ENCODE measurements at regions not wholly inside any gene's neighbourhood (a gene's known extent, or its start where the extent isn't known, plus 50 kb on each side); places are given as distances from the start of the nearest gene placed in this dataset.

DNA sequence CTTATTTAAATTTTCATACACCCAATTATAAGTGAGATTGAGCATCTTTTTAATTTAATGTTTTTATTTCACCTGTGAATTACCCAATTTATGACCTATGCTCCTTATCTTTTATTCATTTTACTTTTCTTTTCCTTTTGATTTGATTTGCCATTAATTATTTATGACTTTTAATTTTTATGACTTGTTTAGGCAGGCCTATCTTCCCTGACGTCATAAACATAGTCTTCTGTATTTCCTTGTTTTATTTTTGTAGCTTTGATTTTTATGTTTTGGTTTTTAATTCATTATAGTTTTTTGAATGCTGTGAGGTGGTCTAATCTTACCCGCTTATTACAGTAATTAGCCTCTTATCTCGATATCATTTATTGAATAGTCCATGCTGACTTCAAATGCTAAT is 467.1 kb upstream of the FAR2 start:
- DNase-seq (ENCODE audit: low spot score) = no peak
- no peak for ATAC-seq
- intact Hi-C loops (cut with DNase I) = no loop called here

GRCh38 chr12:28683366-28683765 is 465.7 kb upstream of the FAR2 start:
- no peak for ATAC-seq
- intact Hi-C loops (cut with DNase I) = no loop called here

GRCh38 chr12:28689398-28690175 is 459.5 kb upstream of the FAR2 start:
- intact Hi-C loops (cut with DNase I) = no loop called here
- no peak for ATAC-seq

More at GRCh38 chr12:28683366-28683765, 465.7 kb upstream of the FAR2 start:
- no peak for DNase-seq (ENCODE audit: low spot score)

DNA sequence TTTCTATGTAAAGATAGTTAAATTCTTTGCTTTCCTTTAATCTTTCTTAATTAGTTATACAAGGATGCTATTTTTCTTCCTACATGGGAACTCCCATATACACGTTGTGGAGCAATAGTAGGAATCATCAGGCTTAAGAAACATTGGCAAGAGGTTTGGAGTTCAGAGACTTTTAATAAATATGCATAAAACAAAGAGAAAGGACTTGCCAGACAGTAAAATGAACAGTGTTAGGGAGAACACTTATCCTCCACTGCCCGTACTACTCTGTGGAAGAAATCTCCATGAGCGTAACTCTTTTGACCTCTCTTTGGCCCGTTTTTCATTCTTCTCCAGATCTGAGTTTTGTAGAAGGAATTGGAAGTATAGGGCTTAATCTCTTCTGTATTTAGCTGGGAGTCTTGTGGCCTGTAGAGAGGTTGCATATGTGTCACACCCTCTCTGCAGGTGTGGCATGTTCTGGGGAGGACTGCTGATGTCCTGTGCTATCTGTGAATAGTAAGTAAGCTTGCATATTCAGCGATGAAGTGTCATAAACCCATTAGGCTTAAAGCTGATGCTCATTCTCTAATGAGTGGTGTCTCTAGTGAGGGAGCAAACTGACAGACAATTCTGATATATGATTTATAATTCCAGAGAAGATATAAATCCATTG is 455.4 kb upstream of the FAR2 start:
- intact Hi-C loops (cut with DNase I) = no loop called here
- ATAC-seq (no peak), DNase-seq (ENCODE audit: low spot score) (no peak)

More at GRCh38 chr12:28689398-28690175, 459.5 kb upstream of the FAR2 start:
- DNase-seq (ENCODE audit: low spot score) = no peak

GRCh38 chr12:28698553-28698952 is 450.5 kb upstream of the FAR2 start:
- ATAC-seq (no peak), DNase-seq (ENCODE audit: low spot score) (no peak)
- intact Hi-C loops (cut with DNase I) = no loop called here

DNA sequence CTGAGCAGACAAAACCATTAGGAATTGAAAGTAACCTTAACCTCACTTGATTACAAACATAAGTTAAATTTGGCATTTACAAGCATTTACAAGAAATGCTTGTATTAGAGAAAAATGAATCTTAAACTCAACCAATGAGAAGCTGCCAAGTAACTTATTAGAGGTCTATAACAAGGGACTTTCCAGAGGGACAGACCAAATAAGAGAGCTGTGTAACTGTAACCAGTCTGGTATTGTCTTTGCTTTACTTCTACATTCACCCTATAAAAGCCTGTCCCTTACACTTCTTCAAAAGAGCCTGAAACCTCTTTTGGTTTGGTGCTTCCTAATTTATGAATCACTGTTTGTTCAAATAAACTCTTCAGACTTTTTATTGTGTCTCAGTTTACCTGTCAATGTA is 450.0 kb upstream of the FAR2 start:
- ATAC-seq (no peak), DNase-seq (ENCODE audit: low spot score) (no peak)
- intact Hi-C loops (cut with DNase I) = no loop called here

DNA sequence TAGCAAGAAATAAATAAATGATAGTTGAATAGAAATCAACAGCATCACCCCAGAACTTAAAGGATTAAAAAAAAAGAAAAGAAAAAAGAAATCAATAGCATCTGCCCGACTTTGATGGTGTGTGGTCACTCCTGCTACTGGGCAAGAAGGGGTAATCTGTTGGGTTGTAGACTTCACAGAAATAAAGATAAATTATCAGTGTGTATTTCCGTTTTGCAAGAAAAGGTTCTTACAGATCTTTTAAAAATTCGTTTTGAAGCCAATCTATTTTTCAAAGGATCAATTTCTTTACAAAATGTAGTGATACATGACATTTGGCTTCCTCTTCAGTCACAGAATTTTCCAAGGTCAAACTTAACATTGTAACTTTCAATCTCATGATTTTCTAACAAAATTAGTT is 448.9 kb upstream of the FAR2 start:
- ATAC-seq (no peak), DNase-seq (ENCODE audit: low spot score) (no peak)
- intact Hi-C loops (cut with DNase I) = no loop called here

DNA sequence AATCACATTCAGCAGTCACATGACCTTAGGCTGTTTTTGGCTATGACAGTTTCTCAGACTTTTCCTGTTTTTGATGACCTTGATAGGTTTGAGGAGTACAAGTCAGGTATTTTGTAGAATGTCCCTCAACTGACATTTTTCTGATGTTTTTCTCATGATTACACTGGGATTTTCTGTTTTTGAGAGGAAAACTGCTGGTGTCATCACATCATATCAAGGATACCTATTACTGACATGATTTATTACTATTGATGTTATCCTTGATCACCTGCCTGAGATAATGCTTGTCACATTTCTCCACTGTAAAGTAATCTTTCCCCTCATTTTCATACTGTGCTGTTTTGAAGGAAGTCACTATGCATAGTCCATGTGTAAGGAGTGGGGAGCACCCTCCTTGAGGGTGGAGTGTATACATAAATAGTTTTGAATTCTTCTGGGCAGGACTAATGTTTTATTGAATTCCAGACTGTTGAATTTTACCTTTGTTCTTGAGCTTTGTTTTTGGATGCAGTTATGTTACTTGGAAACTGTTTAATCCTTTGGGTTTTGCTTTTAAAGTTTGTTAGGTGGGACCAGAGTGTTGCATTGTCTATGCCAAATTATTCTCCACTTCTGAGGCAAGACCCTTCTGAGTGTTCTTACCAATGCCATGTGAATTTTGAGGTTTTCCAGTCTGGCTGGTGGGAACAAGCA is 444.5 kb upstream of the FAR2 start:
- DNase-seq (ENCODE audit: low spot score) (no peak), ATAC-seq (no peak)
- intact Hi-C loops (cut with DNase I) = no loop called here

DNA sequence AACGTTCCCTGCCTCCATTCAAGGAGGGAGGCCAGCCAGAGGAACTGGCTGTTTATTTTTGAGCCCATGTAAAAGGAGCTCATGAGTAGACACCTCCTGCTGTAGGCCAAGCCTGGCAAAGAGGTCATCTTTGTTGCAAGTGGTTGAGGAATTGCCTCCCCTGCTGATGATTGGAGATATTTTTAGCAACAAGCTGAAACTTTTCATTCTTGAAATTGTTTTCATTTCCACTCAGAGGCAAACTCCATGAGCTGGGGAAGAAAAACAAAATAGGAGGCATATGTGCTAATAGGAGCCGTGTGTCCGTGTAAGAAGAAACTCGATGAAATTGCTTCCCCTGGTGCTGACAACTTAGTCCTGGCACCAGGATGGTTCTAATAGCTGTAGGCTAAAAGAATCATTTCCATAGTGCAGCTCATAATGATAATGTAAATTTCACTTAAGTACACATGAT is 440.1 kb upstream of the FAR2 start:
- intact Hi-C loops (cut with DNase I) = no loop called here
- peak; percentile 64 for ATAC-seq
- no peak for DNase-seq (ENCODE audit: low spot score)

- DNase-seq (ENCODE audit: low spot score) (no peak), ATAC-seq (no peak)
- intact Hi-C loops (cut with DNase I) = no loop called here
Measured at GRCh38 chr12:28709986-28710685, 438.9 kb upstream of the FAR2 start.

DNA sequence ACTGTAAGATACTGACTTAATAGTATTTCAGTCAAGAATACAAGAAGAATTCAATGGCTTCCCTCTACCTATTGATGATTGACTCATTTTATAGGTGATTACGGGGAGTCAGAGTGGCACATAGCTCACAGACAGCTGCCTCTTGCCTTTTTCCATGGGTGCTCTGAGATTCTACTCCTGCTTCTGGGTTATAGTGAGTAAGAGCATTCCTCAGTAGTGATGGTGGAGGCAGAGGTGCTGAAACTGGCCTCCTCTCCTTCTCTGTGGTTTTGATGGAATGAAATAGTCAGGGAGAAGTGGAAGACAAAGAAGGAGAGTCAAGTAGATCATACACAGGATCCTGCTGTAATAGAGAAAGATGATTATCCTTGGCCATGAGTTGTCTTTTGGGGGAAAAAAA is 438.2 kb upstream of the FAR2 start:
- no peak for ATAC-seq
- intact Hi-C loops (cut with DNase I) = no loop called here
- no peak for DNase-seq (ENCODE audit: low spot score)

DNA sequence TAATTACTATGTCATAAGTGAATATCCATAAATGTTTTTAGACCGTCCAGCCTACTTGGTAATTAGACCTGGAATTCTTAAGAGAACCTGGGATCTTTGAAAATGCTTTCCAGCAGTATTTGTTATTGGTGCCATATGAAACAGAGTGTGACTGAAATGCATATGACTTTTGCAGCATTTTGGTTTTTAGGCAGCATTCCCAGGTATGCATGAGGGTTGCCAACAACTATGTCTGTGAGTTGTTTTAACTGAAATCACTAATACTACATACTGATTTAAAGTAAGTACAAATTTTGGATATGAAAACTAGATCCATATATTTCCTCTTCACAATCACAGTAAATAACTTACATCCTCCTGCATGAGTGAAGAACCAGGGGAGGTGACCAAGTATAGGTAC is 437.7 kb upstream of the FAR2 start:
- ATAC-seq (no peak), DNase-seq (ENCODE audit: low spot score) (no peak)
- intact Hi-C loops (cut with DNase I) = no loop called here

GRCh38 chr12:28742791-28743190 is 406.3 kb upstream of the FAR2 start:
- intact Hi-C loops (cut with DNase I) = no loop called here
- no peak for ATAC-seq
- DNase-seq (ENCODE audit: low spot score) = no peak

- intact Hi-C loops (cut with DNase I) = no loop called here
- no peak for ATAC-seq
Measured at GRCh38 chr12:28746734-28747325, 402.2 kb upstream of the FAR2 start.

DNA sequence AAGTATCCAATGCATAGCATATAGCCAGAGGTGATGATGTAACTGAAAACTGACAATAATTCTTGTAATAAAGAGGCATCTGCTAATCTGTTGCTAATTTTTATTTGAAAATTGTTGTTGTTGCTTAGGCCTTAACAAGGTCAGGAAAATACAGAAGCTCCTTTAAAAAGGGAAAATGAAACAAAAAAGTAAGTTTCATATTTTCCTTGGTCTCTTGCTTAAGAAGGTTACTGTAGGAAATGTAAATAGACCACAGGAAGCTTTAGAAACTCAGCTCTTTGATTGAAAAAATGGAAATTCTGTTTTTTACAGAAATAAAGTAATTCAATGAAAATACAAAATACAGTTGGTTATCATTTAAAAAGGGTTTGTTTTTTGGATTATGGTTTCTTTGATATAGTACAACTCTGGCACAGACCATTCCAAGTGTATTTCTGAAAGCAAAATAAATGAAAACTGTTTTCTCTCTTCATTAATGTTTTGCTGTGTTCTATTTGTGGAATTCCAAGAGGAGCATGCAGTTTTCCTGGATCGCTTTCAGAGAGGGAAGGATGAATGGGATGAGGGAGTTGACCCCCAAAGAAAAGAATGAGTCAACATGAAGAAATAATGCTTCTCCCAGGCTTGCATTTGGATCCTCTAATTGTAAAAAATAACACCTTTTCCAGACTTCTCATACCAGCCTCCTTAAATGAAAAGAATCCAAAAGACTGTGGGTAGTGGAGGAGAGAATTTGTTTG is 398.0 kb upstream of the FAR2 start:
- peak; percentile 36 for ATAC-seq
- DNase-seq (ENCODE audit: low spot score) = no peak
- intact Hi-C loops (cut with DNase I) = loop anchor here (2.0 kb wide), 1 partner anchor 252 kb away; no protein-coding TSS in a partner anchor

More at GRCh38 chr12:28746734-28747325, 402.2 kb upstream of the FAR2 start:
- DNase-seq (ENCODE audit: low spot score) = no peak

- intact Hi-C loops (cut with DNase I) = no loop called here
- DNase-seq (ENCODE audit: low spot score) (no peak), ATAC-seq (no peak)
Measured at GRCh38 chr12:28755027-28755426, 394.1 kb upstream of the FAR2 start.

- intact Hi-C loops (cut with DNase I) = no loop called here
- no peak for DNase-seq (ENCODE audit: low spot score)
- ATAC-seq = no peak
Measured at GRCh38 chr12:28759333-28759732, 389.7 kb upstream of the FAR2 start.

Measured in sciatic nerve (tissue), 2 donors.